ENCODE measurements at regions not wholly inside any gene's neighbourhood (a gene's known extent, or its start where the extent isn't known, plus 50 kb on each side); places are given as distances from the start of the nearest gene placed in this dataset.

- Histone ChIP-seq H3K27ac (no peak overlapping the region), H3K36me3 (no peaks in the 10 kb centered on the region), H3K9me3 (no peaks in the 10 kb centered on the region), H3K27me3 (peaks cover 0 to 3% (median 0%) of the 10 kb centered on the region in 4 donors), H3K4me1 (no peaks in the 10 kb centered on the region), H3K4me3 (no peak overlapping the region)
- WGBS, 2 donors, result 56 to 66% methylated on average over 17 of the region's 17 CpGs
- intact Hi-C loops (cut with DNase I), result no loop called here
- ATAC-seq (no peak), FAIRE-seq (no peak), DNase-seq (no peak)
- no peak for TF ChIP-seq CTCF (IDR thresholded peaks at IDR 0.05)
Observed at GRCh38 chr15:98146031-98146820, 185.7 kb downstream of the ARRDC4 start.

- 59 to 62% methylated on average over 5 of the region's 5 CpGs for WGBS, 2 donors
- TF ChIP-seq CTCF (IDR thresholded peaks at IDR 0.05), result no peak
Observed at GRCh38 chr15:98147415-98147814, 186.9 kb downstream of the ARRDC4 start.

DNA sequence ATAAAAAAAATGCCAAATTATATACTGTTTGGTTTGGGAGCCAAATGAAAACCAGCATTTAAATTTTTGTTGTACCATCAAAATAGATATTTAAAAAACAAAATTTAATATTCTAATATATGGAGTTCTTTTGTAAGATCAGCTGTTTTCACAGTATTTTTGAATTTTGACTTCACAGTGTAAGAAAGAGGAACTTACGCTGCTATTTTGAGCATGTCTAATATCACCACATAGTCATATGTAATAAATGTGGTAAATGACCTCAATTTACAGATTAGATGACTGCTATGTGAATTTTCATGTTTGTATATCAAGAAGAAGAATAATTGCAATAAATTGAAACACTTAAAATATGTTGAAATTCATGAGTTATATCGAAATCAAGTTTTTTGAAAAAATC, 189.6 kb downstream of the ARRDC4 start:
- no peak overlapping the region for H3K27ac ChIP-seq
- H3K4me3 ChIP-seq, result no peak overlapping the region
- TF ChIP-seq CTCF (IDR thresholded peaks at IDR 0.05), result no peak
- ATAC-seq (no peak), DNase-seq (no peak), FAIRE-seq (no peak)
- 69 to 79% methylated on average over 2 of the region's 2 CpGs for WGBS, 2 donors
- H3K9me3 ChIP-seq, result no peaks in the 10 kb centered on the region
- H3K4me1 ChIP-seq, result no peaks in the 10 kb centered on the region
- intact Hi-C loops (cut with DNase I), result no loop called here
- no peaks in the 10 kb centered on the region for H3K36me3 ChIP-seq
- peaks cover 0 to 3% (median 0%) of the 10 kb centered on the region in 4 donors for H3K27me3 ChIP-seq

More at GRCh38 chr15:98147415-98147814, 186.9 kb downstream of the ARRDC4 start:
- intact Hi-C loops (cut with DNase I), result no loop called here
- Histone ChIP-seq H3K27me3 (peaks cover 0 to 3% (median 0%) of the 10 kb centered on the region in 4 donors), H3K9me3 (no peaks in the 10 kb centered on the region), H3K36me3 (no peaks in the 10 kb centered on the region), H3K4me3 (no peak overlapping the region), H3K27ac (no peak overlapping the region), H3K4me1 (no peaks in the 10 kb centered on the region)
- DNase-seq (no peak), FAIRE-seq (no peak), ATAC-seq (no peak)

GRCh38 chr15:98150536-98150935, 190.0 kb downstream of the ARRDC4 start:
- intact Hi-C loops (cut with DNase I), result no loop called here
- DNase-seq (no peak), FAIRE-seq (no peak), ATAC-seq (no peak)
- H3K4me3 ChIP-seq, result no peak overlapping the region
- peaks cover 0 to under 1% (median 0%) of the 10 kb centered on the region in 4 donors for H3K27me3 ChIP-seq
- TF ChIP-seq CTCF (IDR thresholded peaks at IDR 0.05), result no peak
- no peak overlapping the region for H3K27ac ChIP-seq
- 26 to 31% methylated on average over 3 of the region's 3 CpGs for WGBS, 2 donors
- H3K9me3 ChIP-seq, result no peaks in the 10 kb centered on the region
- H3K4me1 ChIP-seq, result no peaks in the 10 kb centered on the region
- no peaks in the 10 kb centered on the region for H3K36me3 ChIP-seq

DNA sequence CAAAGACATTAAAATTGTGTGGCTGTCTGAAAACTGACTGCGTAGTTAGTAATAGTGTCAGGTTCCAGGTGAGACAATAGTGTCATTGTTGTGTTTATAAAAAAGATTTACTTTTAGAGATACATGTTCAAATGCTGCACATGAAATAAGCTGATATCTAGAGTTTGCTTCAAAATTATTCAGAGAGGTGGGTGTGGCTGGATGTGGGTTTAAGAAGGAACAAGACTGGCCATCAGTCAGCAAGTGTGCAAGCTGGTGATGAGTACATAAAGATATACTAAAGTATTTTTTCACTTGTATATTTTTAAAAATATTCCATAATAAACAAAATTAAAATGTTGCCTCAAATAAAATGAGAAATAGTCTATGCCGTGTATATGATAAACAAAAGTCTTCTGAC, 190.6 kb downstream of the ARRDC4 start:
- H3K9me3 ChIP-seq, result no peaks in the 10 kb centered on the region
- WGBS, 2 donors, result 56 to 57% methylated on average over 2 of the region's 2 CpGs
- no peaks in the 10 kb centered on the region for H3K27me3 ChIP-seq
- H3K4me3 ChIP-seq, result no peak overlapping the region
- no peak for ATAC-seq
- no peak for TF ChIP-seq CTCF (IDR thresholded peaks at IDR 0.05)
- no peaks in the 10 kb centered on the region for H3K4me1 ChIP-seq
- H3K36me3 ChIP-seq, result no peaks in the 10 kb centered on the region
- no peak for DNase-seq
- no peak overlapping the region for H3K27ac ChIP-seq
- no peak for FAIRE-seq
- intact Hi-C loops (cut with DNase I), result no loop called here
